ENCODE measurements at regions not wholly inside any gene's neighbourhood (a gene's known extent, or its start where the extent isn't known, plus 50 kb on each side); places are given as distances from the start of the nearest gene placed in this dataset.

GRCh38 chr2:128456281-128456680 lies 137.6 kb upstream of the HS6ST1 start:
- Histone ChIP-seq H3K4me1 (ENCODE audit: control insufficient read depth in 1 of 2, insufficient read depth in 2 of 2, low read depth in 1 of 2, low read length in 1 of 2) (peaks cover 0 to 7% of the 10 kb centered on the region in 2 experiments; a peak in 2 of 4 replicates), H3K27ac (ENCODE audit: low read depth in 2 of 2, low read length in 1 of 2) (no peak overlapping the region), H3F3A (replicated peaks; ENCODE audit: insufficient read depth) (no peaks in the 10 kb centered on the region), H3K9me2 (no peaks in the 10 kb centered on the region), H3K79me2 (ENCODE audit: insufficient read depth) (no peaks in the 10 kb centered on the region), H2AFZ (ENCODE audit: low read depth) (no peak overlapping the region), H4K20me1 (ENCODE audit: insufficient read depth) (no peaks in the 10 kb centered on the region), H3K4me2 (no peak overlapping the region), H3K4me3 (ENCODE audit: low read depth in 2 of 2, low read length in 1 of 2) (no peak overlapping the region), H3K9ac (no peak overlapping the region), H3K36me3 (replicated peaks in 1 of 2; ENCODE audit: control insufficient read depth in 1 of 2, insufficient read depth in 2 of 2, low read length in 1 of 2) (no peaks in the 10 kb centered on the region), H3K27me3 (ENCODE audit: insufficient read depth) (no peaks in the 10 kb centered on the region), H3K9me3 (no peaks in the 10 kb centered on the region)
- TF ChIP-seq RFX5 (IDR thresholded peaks at IDR 0.05; ENCODE audit: low read length) (no peak), TCF12 (IDR thresholded peaks at IDR 0.05) (no peak), MAX (IDR thresholded peaks at IDR 0.05; ENCODE audit: low read depth) (no peak), MXI1 (IDR thresholded peaks at IDR 0.05; ENCODE audit: low read depth, low read length) (no peak), ELF1 (IDR thresholded peaks at IDR 0.05) (no peak), JUND (IDR thresholded peaks at IDR 0.05) (no peak), RAD21 (IDR thresholded peaks at IDR 0.05; ENCODE audit: low read length) (no peak), CTCF (IDR thresholded peaks at IDR 0.05) (no peak), NRF1 (IDR thresholded peaks at IDR 0.05; ENCODE audit: low read depth, low read length) (no peak), CHD2 (IDR thresholded peaks at IDR 0.05; ENCODE audit: low read length, partially characterized antibody) (no peak), RCOR1 (IDR thresholded peaks at IDR 0.05; ENCODE audit: low read length) (no peak), FOSL2 (IDR thresholded peaks at IDR 0.05; ENCODE audit: borderline replicate concordance, low read depth) (no peak), SMC3 (IDR thresholded peaks at IDR 0.05; ENCODE audit: low read depth, low read length) (no peak), TEAD4 (IDR thresholded peaks at IDR 0.05; ENCODE audit: borderline replicate concordance, insufficient read depth) (no peak), ZBTB33 (IDR thresholded peaks at IDR 0.05; ENCODE audit: borderline replicate concordance, low read depth) (no peak), REST (IDR thresholded peaks at IDR 0.05; ENCODE audit: low read depth, low read length) (no peak)
- TF ChIP-seq, protein P1, sequence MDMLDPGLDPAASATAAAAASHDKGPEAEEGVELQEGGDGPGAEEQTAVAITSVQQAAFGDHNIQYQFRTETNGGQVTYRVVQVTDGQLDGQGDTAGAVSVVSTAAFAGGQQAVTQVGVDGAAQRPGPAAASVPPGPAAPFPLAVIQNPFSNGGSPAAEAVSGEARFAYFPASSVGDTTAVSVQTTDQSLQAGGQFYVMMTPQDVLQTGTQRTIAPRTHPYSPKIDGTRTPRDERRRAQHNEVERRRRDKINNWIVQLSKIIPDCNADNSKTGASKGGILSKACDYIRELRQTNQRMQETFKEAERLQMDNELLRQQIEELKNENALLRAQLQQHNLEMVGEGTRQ (IDR thresholded peaks at IDR 0.05; ENCODE audit: borderline replicate concordance, low read depth, low read length) = no peak
- TF ChIP-seq, protein P2, sequence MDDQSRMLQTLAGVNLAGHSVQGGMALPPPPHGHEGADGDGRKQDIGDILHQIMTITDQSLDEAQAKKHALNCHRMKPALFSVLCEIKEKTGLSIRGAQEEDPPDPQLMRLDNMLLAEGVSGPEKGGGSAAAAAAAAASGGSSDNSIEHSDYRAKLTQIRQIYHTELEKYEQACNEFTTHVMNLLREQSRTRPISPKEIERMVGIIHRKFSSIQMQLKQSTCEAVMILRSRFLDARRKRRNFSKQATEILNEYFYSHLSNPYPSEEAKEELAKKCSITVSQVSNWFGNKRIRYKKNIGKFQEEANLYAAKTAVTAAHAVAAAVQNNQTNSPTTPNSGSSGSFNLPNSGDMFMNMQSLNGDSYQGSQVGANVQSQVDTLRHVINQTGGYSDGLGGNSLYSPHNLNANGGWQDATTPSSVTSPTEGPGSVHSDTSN (IDR thresholded peaks at IDR 0.05) = no peak
- POLR2A ChIA-PET = no interaction called here
- CTCF ChIA-PET = interaction anchor here (1.5 kb wide), 1 partner anchor 1467 kb away, joined by 3 read pairs; no protein-coding TSS in a partner anchor
- DNase-seq = no peak
- 34% methylated on average over 5 of the region's 5 CpGs for WGBS (ENCODE audit: low lambda C conversion rate)

All from SK-N-SH (cell line).